DOHH2 (cell line): ENCODE measurements at regions not wholly inside any gene's neighbourhood (a gene's known extent, or its start where the extent isn't known, plus 50 kb on each side); places are given as distances from the start of the nearest gene placed in this dataset.

Source experiments
- H3F3A ChIP-seq: fragments of 200-600 bp; sonication (generic), shearing (Covaris generic); 2 replicates; pipeline ENCODE4 v1.6.0; 2016; ENCODE audit warnings: antibody characterized with exemption, mild to moderate bottlenecking; ENCODE audit not compliant: control insufficient read depth, insufficient read depth
- H3K27ac ChIP-seq: fragments of 200-600 bp; sonication (generic); 2 replicates; pipeline ENCODE4 v1.5.1; 2014; ENCODE audit warnings: low read depth, mild to moderate bottlenecking, low read length, moderate library complexity
- H3K27me3 ChIP-seq: fragments of 200-600 bp; sonication (generic); 2 replicates; pipeline ENCODE4 v1.6.1; 2014; ENCODE audit warnings: mild to moderate bottlenecking, low read length, mixed read lengths; ENCODE audit not compliant: control insufficient read depth
- H3K36me3 ChIP-seq: fragments of 200-600 bp; sonication (generic); 2 replicates; pipeline ENCODE4 v1.6.1; 2014; ENCODE audit warnings: mild to moderate bottlenecking, low read length, moderate library complexity, mixed read lengths; ENCODE audit not compliant: control insufficient read depth
- H3K4me1 ChIP-seq: fragments of 200-600 bp; sonication (generic); 2 replicates; pipeline ENCODE4 v1.6.1; 2014; ENCODE audit warnings: mild to moderate bottlenecking, low read length, mixed read lengths; ENCODE audit not compliant: control insufficient read depth
- H3K4me2 ChIP-seq: fragments of 200-600 bp; sonication (generic); 2 replicates; pipeline ENCODE4 v1.6.0; 2014; ENCODE audit warnings: mild to moderate bottlenecking, low read length, moderate library complexity
- H3K4me3 ChIP-seq: fragments of 200-600 bp; sonication (generic); 2 replicates; pipeline ENCODE4 v1.5.1; 2014; ENCODE audit warnings: mild to moderate bottlenecking, low read length, mixed read lengths
- H3K79me2 ChIP-seq: fragments of 200-600 bp; sonication (generic); 2 replicates; pipeline ENCODE4 v1.6.1; 2014; ENCODE audit warnings: mild to moderate bottlenecking, low read length, mixed read lengths; ENCODE audit not compliant: control insufficient read depth
- H3K9me2 ChIP-seq: fragments of 200-600 bp; sonication (generic); replicated peaks from 2 replicates; pipeline ENCODE4 v1.6.1; 2014; ENCODE audit warnings: mild to moderate bottlenecking, low read length, mixed read lengths; ENCODE audit not compliant: control insufficient read depth
- H3K9me3 ChIP-seq: fragments of 200-600 bp; sonication (generic); 2 replicates; pipeline ENCODE4 v1.6.1; 2014; ENCODE audit warnings: antibody characterized with exemption, low read length, mixed read lengths; ENCODE audit not compliant: control insufficient read depth, insufficient read depth
- H4K20me1 ChIP-seq: fragments of 200-600 bp; sonication (generic); 2 replicates; pipeline ENCODE4 v1.6.0; 2014; ENCODE audit warnings: low read depth, mild to moderate bottlenecking, antibody characterized with exemption, low read length, moderate library complexity; ENCODE audit not compliant: control insufficient read depth, insufficient read depth
- EZH2phosphoT487 ChIP-seq: fragments of 200-600 bp; sonication (generic); IDR thresholded peaks from 2 replicates; pipeline ENCODE4 v1.6.1; 2017; ENCODE audit warnings: borderline replicate concordance, mild to moderate bottlenecking, antibody characterized with exemption, low read length, moderate library complexity, mixed read lengths
- TF ChIP-seq, protein P1 (sequence below): fragments of 200-600 bp; sonication (generic); IDR thresholded peaks from one replicate; pipeline ENCODE4 v1.5.1; 2014; ENCODE audit warnings: antibody characterized with exemption, mild to moderate bottlenecking, low read depth, low read length; ENCODE audit not compliant: poor library complexity, severe bottlenecking

DNA sequence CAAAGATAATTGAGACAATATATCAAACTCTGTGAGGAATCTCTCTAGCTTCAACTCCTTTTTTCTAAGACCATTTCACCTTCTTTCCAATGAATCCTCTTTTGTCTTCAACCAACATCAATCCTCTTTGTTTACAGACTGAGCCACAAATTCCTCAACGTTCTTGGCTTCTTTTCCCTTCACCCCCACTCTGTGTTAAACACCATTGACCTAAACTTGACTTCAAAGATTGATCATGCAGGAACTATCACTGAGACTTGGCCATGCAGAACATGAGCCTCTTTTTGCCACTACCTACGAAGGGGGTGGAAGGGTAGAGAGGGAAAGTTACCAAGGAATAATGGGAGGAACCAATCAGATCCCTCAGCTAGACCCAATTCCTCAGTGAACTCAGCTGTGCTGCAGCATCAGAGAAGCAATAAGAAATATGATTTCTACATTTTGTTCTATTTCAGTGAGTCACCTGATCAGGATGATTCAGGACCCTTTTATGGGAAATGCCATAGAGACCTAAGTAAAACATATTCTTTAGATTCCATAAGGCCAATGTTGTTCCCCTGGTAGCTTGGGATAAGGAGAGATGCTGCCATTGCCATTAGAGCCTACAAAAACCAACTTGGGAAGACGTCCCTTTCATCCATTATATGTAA, 187.7 kb upstream of the RGMB start:
- H3F3A ChIP-seq = no peaks in the 10 kb centered on the region
- no peaks in the 10 kb centered on the region for H3K4me1 ChIP-seq
- H3K36me3 ChIP-seq = no peaks in the 10 kb centered on the region
- TF ChIP-seq, protein P1, sequence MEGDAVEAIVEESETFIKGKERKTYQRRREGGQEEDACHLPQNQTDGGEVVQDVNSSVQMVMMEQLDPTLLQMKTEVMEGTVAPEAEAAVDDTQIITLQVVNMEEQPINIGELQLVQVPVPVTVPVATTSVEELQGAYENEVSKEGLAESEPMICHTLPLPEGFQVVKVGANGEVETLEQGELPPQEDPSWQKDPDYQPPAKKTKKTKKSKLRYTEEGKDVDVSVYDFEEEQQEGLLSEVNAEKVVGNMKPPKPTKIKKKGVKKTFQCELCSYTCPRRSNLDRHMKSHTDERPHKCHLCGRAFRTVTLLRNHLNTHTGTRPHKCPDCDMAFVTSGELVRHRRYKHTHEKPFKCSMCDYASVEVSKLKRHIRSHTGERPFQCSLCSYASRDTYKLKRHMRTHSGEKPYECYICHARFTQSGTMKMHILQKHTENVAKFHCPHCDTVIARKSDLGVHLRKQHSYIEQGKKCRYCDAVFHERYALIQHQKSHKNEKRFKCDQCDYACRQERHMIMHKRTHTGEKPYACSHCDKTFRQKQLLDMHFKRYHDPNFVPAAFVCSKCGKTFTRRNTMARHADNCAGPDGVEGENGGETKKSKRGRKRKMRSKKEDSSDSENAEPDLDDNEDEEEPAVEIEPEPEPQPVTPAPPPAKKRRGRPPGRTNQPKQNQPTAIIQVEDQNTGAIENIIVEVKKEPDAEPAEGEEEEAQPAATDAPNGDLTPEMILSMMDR = no peak
- no peak for TF ChIP-seq EZH2phosphoT487
- H3K27me3 ChIP-seq = no peaks in the 10 kb centered on the region
- peaks cover 3% of the 10 kb centered on the region; the same call in 1 of the 2 replicates for H3K9me3 ChIP-seq
- no peak overlapping the region for H3K27ac ChIP-seq
- H3K9me2 ChIP-seq = no peaks in the 10 kb centered on the region
- H3K4me2 ChIP-seq = no peak overlapping the region
- H4K20me1 ChIP-seq = no peaks in the 10 kb centered on the region
- H3K4me3 ChIP-seq = no peak overlapping the region
- no peaks in the 10 kb centered on the region for H3K79me2 ChIP-seq

DNA sequence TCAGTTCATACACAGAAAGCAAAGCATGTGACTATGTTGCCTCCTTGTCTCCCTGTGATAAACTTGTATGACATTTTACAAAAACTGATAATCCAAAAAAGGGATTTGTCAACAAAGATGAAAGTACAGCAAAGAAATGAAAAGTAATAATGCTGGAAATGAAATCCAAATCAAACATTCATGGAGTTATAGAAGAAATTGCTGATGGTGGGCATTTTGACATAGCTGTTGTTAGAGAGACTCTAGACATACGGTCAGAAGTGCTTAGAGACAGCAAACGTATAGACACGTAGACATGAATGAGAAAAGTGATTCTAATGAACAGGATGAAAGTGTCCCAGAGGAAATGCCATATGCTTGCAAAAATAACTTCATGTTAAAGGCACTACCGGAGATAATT, 186.9 kb upstream of the RGMB start:
- H3K9me2 ChIP-seq = no peaks in the 10 kb centered on the region
- H3K9me3 ChIP-seq = peaks cover 3% of the 10 kb centered on the region; the same call in 1 of the 2 replicates
- no peaks in the 10 kb centered on the region for H4K20me1 ChIP-seq
- H3K4me2 ChIP-seq = no peak overlapping the region
- no peaks in the 10 kb centered on the region for H3K4me1 ChIP-seq
- H3K27ac ChIP-seq = no peak overlapping the region
- no peaks in the 10 kb centered on the region for H3K27me3 ChIP-seq
- H3K79me2 ChIP-seq = no peaks in the 10 kb centered on the region
- no peaks in the 10 kb centered on the region for H3K36me3 ChIP-seq
- TF ChIP-seq EZH2phosphoT487 = no peak
- TF ChIP-seq, protein P1 = no peak
- H3K4me3 ChIP-seq = no peak overlapping the region
- no peaks in the 10 kb centered on the region for H3F3A ChIP-seq

DNA sequence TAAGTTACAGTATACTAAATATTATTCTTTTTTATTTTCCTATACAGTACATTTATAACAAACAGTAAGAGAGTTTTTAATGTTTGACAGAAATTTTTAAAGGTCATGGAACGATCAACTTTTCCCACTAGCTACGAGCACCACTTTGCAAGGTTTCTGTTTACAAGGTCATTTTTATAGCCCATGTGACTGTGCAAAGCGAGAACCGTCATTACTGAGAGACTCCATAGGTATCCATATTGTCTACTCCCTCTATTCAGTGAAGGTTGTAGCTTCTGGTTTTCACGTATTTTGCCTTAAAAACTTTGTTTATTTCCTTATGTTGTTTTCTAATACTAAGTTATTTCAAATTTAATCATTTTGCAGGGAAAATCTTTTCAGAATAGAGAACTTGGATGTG, 186.3 kb upstream of the RGMB start:
- Histone ChIP-seq H3K9me3 (peaks cover 3% of the 10 kb centered on the region; the same call in 1 of the 2 replicates), H3K27me3 (no peaks in the 10 kb centered on the region), H3K79me2 (no peaks in the 10 kb centered on the region), H3K27ac (no peak overlapping the region), H3F3A (no peaks in the 10 kb centered on the region), H3K4me2 (no peak overlapping the region), H4K20me1 (no peaks in the 10 kb centered on the region), H3K4me3 (no peak overlapping the region), H3K36me3 (no peaks in the 10 kb centered on the region), H3K9me2 (no peaks in the 10 kb centered on the region), H3K4me1 (no peaks in the 10 kb centered on the region)
- TF ChIP-seq, protein P1 = no peak
- TF ChIP-seq EZH2phosphoT487 = no peak
